Esophagus squamous epithelium (tissue), 4 donors: ENCODE measurements at regions not wholly inside any gene's neighbourhood (a gene's known extent, or its start where the extent isn't known, plus 50 kb on each side); places are given as distances from the start of the nearest gene placed in this dataset.

ENCODE experiments used
- POLR2A ChIP-seq, 4 donors: fragments of 450-650 bp; IDR thresholded peaks; one replicate each; pipeline ENCODE4 v1.6.1; 2017; ENCODE audit warnings: antibody characterized with exemption in 4 of 4, mild to moderate bottlenecking in 4 of 4, moderate library complexity in 3 of 4
- TF ChIP-seq, protein P1 (sequence below), 6 experiments: fragments of 450-650 bp in 4 of 6; fragments of 200-600 bp in 2 of 6; sonication (generic) in 2 of 6; IDR thresholded peaks; one replicate each; pipeline ENCODE4 v1.5.1; 2016 to 2019; ENCODE audit warnings: antibody characterized with exemption in 6 of 6, mild to moderate bottlenecking in 4 of 6, moderate library complexity in 4 of 6

DNA sequence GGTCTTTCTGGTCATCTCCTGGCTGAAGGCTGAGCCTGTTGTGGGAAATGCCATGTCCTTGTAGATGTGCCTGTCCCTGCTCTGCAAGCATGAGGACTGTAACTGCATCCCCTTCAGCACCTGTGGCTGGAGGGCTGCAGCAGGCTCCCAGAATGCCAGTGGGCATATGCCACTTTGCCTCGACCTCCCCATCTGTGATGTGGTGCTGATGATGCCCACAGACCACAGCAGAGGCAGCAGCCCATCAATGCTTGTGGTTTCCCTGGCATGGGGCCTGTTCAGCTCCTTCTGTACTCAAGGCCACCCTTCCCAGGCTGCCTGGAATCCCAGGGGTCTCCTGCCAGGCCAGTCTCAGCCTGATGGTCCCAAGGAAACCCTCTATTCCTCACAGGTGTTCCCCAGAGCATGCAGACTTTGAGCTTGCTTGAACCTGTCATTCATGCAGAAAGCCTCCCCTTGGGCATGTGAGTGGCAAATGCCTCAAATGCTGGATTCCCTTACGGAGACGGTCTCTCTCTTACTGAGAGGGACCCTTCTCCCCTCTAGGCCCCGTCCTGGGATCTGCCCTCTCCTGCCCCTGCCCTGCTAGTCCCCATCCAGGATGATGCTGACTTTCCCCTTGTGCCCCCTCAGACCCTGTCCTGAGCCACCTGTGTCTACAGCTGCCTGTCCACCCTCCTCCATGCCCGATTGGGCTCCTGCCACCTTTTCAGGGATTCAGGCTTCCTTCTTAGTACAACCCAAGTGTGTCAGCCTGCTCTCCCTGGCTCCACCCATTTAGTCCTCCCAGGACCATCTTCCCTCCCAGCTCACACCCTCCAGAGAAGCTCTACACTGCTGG, 50.9 kb upstream of the ANTXRL start:
- TF ChIP-seq, protein P1, sequence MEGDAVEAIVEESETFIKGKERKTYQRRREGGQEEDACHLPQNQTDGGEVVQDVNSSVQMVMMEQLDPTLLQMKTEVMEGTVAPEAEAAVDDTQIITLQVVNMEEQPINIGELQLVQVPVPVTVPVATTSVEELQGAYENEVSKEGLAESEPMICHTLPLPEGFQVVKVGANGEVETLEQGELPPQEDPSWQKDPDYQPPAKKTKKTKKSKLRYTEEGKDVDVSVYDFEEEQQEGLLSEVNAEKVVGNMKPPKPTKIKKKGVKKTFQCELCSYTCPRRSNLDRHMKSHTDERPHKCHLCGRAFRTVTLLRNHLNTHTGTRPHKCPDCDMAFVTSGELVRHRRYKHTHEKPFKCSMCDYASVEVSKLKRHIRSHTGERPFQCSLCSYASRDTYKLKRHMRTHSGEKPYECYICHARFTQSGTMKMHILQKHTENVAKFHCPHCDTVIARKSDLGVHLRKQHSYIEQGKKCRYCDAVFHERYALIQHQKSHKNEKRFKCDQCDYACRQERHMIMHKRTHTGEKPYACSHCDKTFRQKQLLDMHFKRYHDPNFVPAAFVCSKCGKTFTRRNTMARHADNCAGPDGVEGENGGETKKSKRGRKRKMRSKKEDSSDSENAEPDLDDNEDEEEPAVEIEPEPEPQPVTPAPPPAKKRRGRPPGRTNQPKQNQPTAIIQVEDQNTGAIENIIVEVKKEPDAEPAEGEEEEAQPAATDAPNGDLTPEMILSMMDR (IDR thresholded peaks at IDR 0.05): no peak
- no peak for TF ChIP-seq POLR2A (IDR thresholded peaks at IDR 0.05)
